ENCODE measurements at regions not wholly inside any gene's neighbourhood (a gene's known extent, or its start where the extent isn't known, plus 50 kb on each side); places are given as distances from the start of the nearest gene placed in this dataset.

DNA sequence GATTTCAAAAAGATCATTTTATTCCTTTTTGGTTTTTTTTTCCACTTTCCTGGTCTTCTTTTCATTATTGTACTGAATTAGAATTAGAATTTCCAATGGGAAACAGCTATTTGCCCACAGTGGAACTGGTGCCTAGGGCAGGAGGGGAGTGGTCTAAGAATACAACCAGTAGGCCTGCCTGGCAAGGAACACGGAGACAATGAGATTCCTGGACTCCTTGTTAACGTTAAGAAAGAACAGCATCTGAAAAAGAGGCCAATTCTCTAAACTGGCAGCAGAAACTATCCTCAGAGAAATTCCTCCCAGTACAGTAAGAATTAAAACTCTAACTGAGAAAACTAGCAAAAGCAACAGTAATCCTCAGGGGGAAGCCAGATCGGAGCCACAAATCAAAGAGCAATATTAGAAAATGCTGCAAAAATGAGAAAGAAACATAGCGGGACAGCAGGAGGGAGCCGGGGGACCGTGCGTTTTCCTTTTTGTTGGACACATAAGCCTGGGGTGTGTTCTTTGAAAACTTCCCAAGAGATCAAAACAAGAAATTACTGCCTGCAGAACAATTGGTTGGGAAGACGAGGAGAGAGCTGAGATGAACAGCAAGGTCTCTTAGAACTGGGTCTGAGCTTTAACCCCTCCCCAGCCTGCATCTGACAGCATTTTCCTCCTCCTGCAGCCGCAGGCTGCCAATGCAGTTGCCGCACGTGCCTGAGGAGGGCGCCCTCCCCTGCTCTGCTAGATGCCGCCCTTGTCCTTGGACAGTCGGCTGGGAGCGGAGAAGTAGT lies 776.0 kb downstream of the TSN start:
- DNase-seq (ENCODE audit: low spot score) = peak; percentile 29
- Histone ChIP-seq H2AFZ (ENCODE audit: low read length) (peak overlapping the region; percentile 83), H3K9me3 (replicated peaks in 1 of 2; ENCODE audit: control insufficient read depth in 2 of 2, insufficient read depth in 1 of 2, low read depth in 1 of 2, low read length in 2 of 2) (no peaks in the 10 kb centered on the region), H3K9ac (ENCODE audit: low read depth, low read length, poor library complexity) (no peak overlapping the region), H3K18ac (ENCODE audit: low read length) (no peak overlapping the region), H3K4me2 (ENCODE audit: insufficient read depth, low read length, poor library complexity, severe bottlenecking) (no peak overlapping the region), H3K23ac (ENCODE audit: low read depth, low read length, poor library complexity) (no peak overlapping the region), H3K4ac (ENCODE audit: low read length) (no peak overlapping the region), H2BK15ac (ENCODE audit: low read length) (no peak overlapping the region), H2BK120ac (ENCODE audit: low read depth, low read length) (no peak overlapping the region), H3K79me1 (ENCODE audit: low read depth, low read length) (no peaks in the 10 kb centered on the region), H2BK5ac (ENCODE audit: low read length) (no peak overlapping the region), H3K36me3 (replicated peaks in 1 of 2; ENCODE audit: control insufficient read depth in 2 of 2, insufficient read depth in 2 of 2, low read length in 2 of 2) (no peaks in the 10 kb centered on the region), H3K27me3 (ENCODE audit: control insufficient read depth in 3 of 3, insufficient read depth in 3 of 3, low read depth in 1 of 3, low read length in 3 of 3) (no peaks in the 10 kb centered on the region), H4K91ac (ENCODE audit: low read depth, low read length, poor library complexity) (no peak overlapping the region), H3K4me1 (ENCODE audit: control insufficient read depth in 2 of 2, insufficient read depth in 1 of 2, low read depth in 1 of 2, low read length in 2 of 2) (peaks cover 5 to 7% of the 10 kb centered on the region in 2 donors), H2BK12ac (ENCODE audit: low read length) (no peak overlapping the region), H3K27ac (replicated peaks; ENCODE audit: low read length) (peak overlapping the region; percentile 37), H3K4me3 (ENCODE audit: low read length in 2 of 2) (peak overlapping the region in 1 of 2 donors; percentile 9), H3K14ac (ENCODE audit: low read length) (no peak overlapping the region), H4K8ac (ENCODE audit: low read depth, low read length) (no peak overlapping the region), H2AK5ac (ENCODE audit: low read depth, low read length) (no peak overlapping the region)
- WGBS, 2 donors (ENCODE audit: extremely low coverage in 2 of 2, insufficient read length in 2 of 2, insufficient replicate concordance in 1 of 2) = no CpG with 5 or more reads among the region's 15 CpGs

DNA sequence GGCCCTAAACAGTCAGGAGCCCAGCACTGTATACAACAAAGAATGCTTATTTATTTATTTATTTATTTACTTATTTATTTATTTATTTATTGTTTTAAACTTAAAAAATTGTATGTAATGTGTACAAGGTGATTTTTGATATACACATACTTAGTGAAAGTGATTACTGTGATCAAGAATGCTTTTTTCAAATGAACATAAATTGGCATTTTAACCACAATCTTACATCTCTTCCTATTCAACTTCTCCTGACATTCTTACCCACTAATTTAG lies 776.6 kb downstream of the TSN start:
- no peaks in the 10 kb centered on the region for H3K36me3 ChIP-seq (replicated peaks in 1 of 2; ENCODE audit: control insufficient read depth in 2 of 2, insufficient read depth in 2 of 2, low read length in 2 of 2)
- no peak overlapping the region for H2BK120ac ChIP-seq (ENCODE audit: low read depth, low read length)
- H3K27ac ChIP-seq (replicated peaks; ENCODE audit: low read length) = no peak overlapping the region
- DNase-seq (ENCODE audit: low spot score) = no peak
- no peak overlapping the region for H3K18ac ChIP-seq (ENCODE audit: low read length)
- H3K9me3 ChIP-seq (replicated peaks in 1 of 2; ENCODE audit: control insufficient read depth in 2 of 2, insufficient read depth in 1 of 2, low read depth in 1 of 2, low read length in 2 of 2) = no peaks in the 10 kb centered on the region
- H2BK15ac ChIP-seq (ENCODE audit: low read length) = no peak overlapping the region
- H4K91ac ChIP-seq (ENCODE audit: low read depth, low read length, poor library complexity) = no peak overlapping the region
- H3K27me3 ChIP-seq (ENCODE audit: control insufficient read depth in 3 of 3, insufficient read depth in 3 of 3, low read depth in 1 of 3, low read length in 3 of 3) = no peaks in the 10 kb centered on the region
- H2AK5ac ChIP-seq (ENCODE audit: low read depth, low read length) = no peak overlapping the region
- H3K4me3 ChIP-seq (ENCODE audit: low read length in 2 of 2) = no peak overlapping the region
- no peak overlapping the region for H3K9ac ChIP-seq (ENCODE audit: low read depth, low read length, poor library complexity)
- peaks cover 5 to 7% of the 10 kb centered on the region in 2 donors for H3K4me1 ChIP-seq (ENCODE audit: control insufficient read depth in 2 of 2, insufficient read depth in 1 of 2, low read depth in 1 of 2, low read length in 2 of 2)
- no peak overlapping the region for H3K4ac ChIP-seq (ENCODE audit: low read length)
- H3K79me1 ChIP-seq (ENCODE audit: low read depth, low read length) = no peaks in the 10 kb centered on the region
- no peak overlapping the region for H2BK12ac ChIP-seq (ENCODE audit: low read length)
- no peak overlapping the region for H2AFZ ChIP-seq (ENCODE audit: low read length)
- no peak overlapping the region for H3K4me2 ChIP-seq (ENCODE audit: insufficient read depth, low read length, poor library complexity, severe bottlenecking)
- no peak overlapping the region for H4K8ac ChIP-seq (ENCODE audit: low read depth, low read length)
- no peak overlapping the region for H3K23ac ChIP-seq (ENCODE audit: low read depth, low read length, poor library complexity)
- no peak overlapping the region for H2BK5ac ChIP-seq (ENCODE audit: low read length)
- no peak overlapping the region for H3K14ac ChIP-seq (ENCODE audit: low read length)

DNA sequence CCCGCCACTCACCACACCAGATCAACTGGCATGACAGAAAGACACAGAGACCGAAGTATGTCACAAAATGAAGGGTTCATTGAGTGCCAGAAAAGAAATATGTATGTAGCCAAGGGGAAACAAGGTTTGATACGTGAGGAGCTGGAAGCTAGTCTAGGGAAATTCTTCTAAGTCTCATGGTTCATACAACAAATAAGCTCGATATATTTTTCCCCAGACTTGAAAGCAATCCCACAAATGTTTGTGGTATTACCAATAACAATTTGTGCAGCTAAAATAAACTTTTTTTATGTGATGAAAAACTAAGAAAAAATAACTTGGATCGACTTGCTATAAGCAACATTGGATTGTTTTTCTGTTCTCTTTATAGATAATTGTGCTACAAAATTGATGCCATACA lies 777.0 kb downstream of the TSN start:
- Histone ChIP-seq H3K36me3 (replicated peaks in 1 of 2; ENCODE audit: control insufficient read depth in 2 of 2, insufficient read depth in 2 of 2, low read length in 2 of 2) (no peaks in the 10 kb centered on the region), H3K14ac (ENCODE audit: low read length) (no peak overlapping the region), H3K4me2 (ENCODE audit: insufficient read depth, low read length, poor library complexity, severe bottlenecking) (no peak overlapping the region), H3K4me3 (ENCODE audit: low read length in 2 of 2) (no peak overlapping the region), H3K79me1 (ENCODE audit: low read depth, low read length) (no peaks in the 10 kb centered on the region), H3K27me3 (ENCODE audit: control insufficient read depth in 3 of 3, insufficient read depth in 3 of 3, low read depth in 1 of 3, low read length in 3 of 3) (no peaks in the 10 kb centered on the region), H4K8ac (ENCODE audit: low read depth, low read length) (no peak overlapping the region), H3K27ac (replicated peaks; ENCODE audit: low read length) (no peak overlapping the region), H2BK5ac (ENCODE audit: low read length) (no peak overlapping the region), H4K91ac (ENCODE audit: low read depth, low read length, poor library complexity) (no peak overlapping the region), H3K4me1 (ENCODE audit: control insufficient read depth in 2 of 2, insufficient read depth in 1 of 2, low read depth in 1 of 2, low read length in 2 of 2) (peaks cover 5 to 7% of the 10 kb centered on the region in 2 donors), H3K9me3 (replicated peaks in 1 of 2; ENCODE audit: control insufficient read depth in 2 of 2, insufficient read depth in 1 of 2, low read depth in 1 of 2, low read length in 2 of 2) (no peaks in the 10 kb centered on the region), H2BK15ac (ENCODE audit: low read length) (no peak overlapping the region), H2BK120ac (ENCODE audit: low read depth, low read length) (no peak overlapping the region), H2BK12ac (ENCODE audit: low read length) (no peak overlapping the region), H2AFZ (ENCODE audit: low read length) (no peak overlapping the region), H3K23ac (ENCODE audit: low read depth, low read length, poor library complexity) (no peak overlapping the region), H2AK5ac (ENCODE audit: low read depth, low read length) (no peak overlapping the region), H3K18ac (ENCODE audit: low read length) (no peak overlapping the region), H3K9ac (ENCODE audit: low read depth, low read length, poor library complexity) (no peak overlapping the region), H3K4ac (ENCODE audit: low read length) (no peak overlapping the region)
- WGBS, 2 donors (ENCODE audit: extremely low coverage in 2 of 2, insufficient read length in 2 of 2, insufficient replicate concordance in 1 of 2) = no CpG with 5 or more reads among the region's 5 CpGs
- DNase-seq (ENCODE audit: low spot score) = no peak

DNA sequence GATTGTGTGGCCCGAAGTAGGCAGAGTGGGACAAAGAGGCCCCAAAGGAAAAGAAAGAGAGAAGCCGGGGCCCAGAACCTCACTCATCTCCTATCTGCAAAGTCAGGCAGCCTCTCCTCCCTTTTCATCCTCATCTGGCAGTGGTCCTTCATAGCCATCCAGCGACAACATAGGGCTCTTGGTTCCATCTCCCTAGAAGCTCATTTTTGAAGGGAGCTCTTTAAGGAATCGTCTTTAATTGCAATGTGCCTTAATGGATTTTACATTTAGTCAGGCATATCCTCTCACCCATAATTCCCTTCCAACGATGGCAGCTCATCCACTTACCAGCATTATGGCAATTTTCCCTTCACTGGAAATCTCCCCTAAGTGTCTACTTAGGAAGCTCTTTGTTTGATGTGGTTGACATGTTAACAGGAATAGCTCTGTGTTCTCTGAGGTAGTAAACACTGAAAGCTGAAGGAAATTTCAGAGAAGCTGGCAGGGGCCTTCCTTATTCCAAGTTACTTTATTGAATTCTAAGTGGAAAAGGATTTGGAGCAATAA lies 780.6 kb downstream of the TSN start:
- no peak overlapping the region for H3K14ac ChIP-seq (ENCODE audit: low read length)
- no peak overlapping the region for H2BK12ac ChIP-seq (ENCODE audit: low read length)
- H3K4ac ChIP-seq (ENCODE audit: low read length) = no peak overlapping the region
- H3K9ac ChIP-seq (ENCODE audit: low read depth, low read length, poor library complexity) = no peak overlapping the region
- no peak overlapping the region for H3K23ac ChIP-seq (ENCODE audit: low read depth, low read length, poor library complexity)
- H3K18ac ChIP-seq (ENCODE audit: low read length) = no peak overlapping the region
- no peaks in the 10 kb centered on the region for H3K79me1 ChIP-seq (ENCODE audit: low read depth, low read length)
- H2BK5ac ChIP-seq (ENCODE audit: low read length) = no peak overlapping the region
- H2BK120ac ChIP-seq (ENCODE audit: low read depth, low read length) = no peak overlapping the region
- no peaks in the 10 kb centered on the region for H3K36me3 ChIP-seq (replicated peaks in 1 of 2; ENCODE audit: control insufficient read depth in 2 of 2, insufficient read depth in 2 of 2, low read length in 2 of 2)
- H3K27me3 ChIP-seq (ENCODE audit: control insufficient read depth in 3 of 3, insufficient read depth in 3 of 3, low read depth in 1 of 3, low read length in 3 of 3) = no peaks in the 10 kb centered on the region
- H3K27ac ChIP-seq (replicated peaks; ENCODE audit: low read length) = no peak overlapping the region
- no peak overlapping the region for H3K4me3 ChIP-seq (ENCODE audit: low read length in 2 of 2)
- H2AFZ ChIP-seq (ENCODE audit: low read length) = no peak overlapping the region
- no peaks in the 10 kb centered on the region for H3K9me3 ChIP-seq (replicated peaks in 1 of 2; ENCODE audit: control insufficient read depth in 2 of 2, insufficient read depth in 1 of 2, low read depth in 1 of 2, low read length in 2 of 2)
- H4K91ac ChIP-seq (ENCODE audit: low read depth, low read length, poor library complexity) = no peak overlapping the region
- no peak for DNase-seq (ENCODE audit: low spot score)
- no peak overlapping the region for H4K8ac ChIP-seq (ENCODE audit: low read depth, low read length)
- H2BK15ac ChIP-seq (ENCODE audit: low read length) = no peak overlapping the region
- no peak overlapping the region for H2AK5ac ChIP-seq (ENCODE audit: low read depth, low read length)
- H3K4me1 ChIP-seq (ENCODE audit: control insufficient read depth in 2 of 2, insufficient read depth in 1 of 2, low read depth in 1 of 2, low read length in 2 of 2) = peaks cover 4 to 5% of the 10 kb centered on the region in 2 donors
- WGBS, 2 donors (ENCODE audit: extremely low coverage in 2 of 2, insufficient read length in 2 of 2, insufficient replicate concordance in 1 of 2) = no CpG with 5 or more reads among the region's 5 CpGs
- no peak overlapping the region for H3K4me2 ChIP-seq (ENCODE audit: insufficient read depth, low read length, poor library complexity, severe bottlenecking)

Measured in neuronal stem cell (in vitro differentiated cells).